HepG2 (cell line): ENCODE measurements at regions not wholly inside any gene's neighbourhood (a gene's known extent, or its start where the extent isn't known, plus 50 kb on each side); places are given as distances from the start of the nearest gene placed in this dataset.

Experiments used
- ATAC-seq: fragments of 200-7000 bp; cut with Tn5 transposase; 3 replicates; pipeline ENCODE4 v1.9.1; 2020; ENCODE audit warnings: mild to moderate bottlenecking, moderate library complexity
- BruUV-seq: library from RNA; stranded (reverse); fragments of 400-500 nt; replicated peaks from 2 replicates; lab custom pipeline; 2021; lab: Mats Ljungman, UMichigan
- CTCF ChIA-PET: fragments of 300-600 bp; formaldehyde crosslinking; extraction: SDS; loops from one replicate; lab custom pipeline; 2021; ENCODE audit warnings: low total read pairs, inconsistent platforms, low intra/inter-chr PET ratio; lab: Yijun Ruan, JAX
- POLR2A ChIA-PET: fragments of 350-600 bp; sonication (Branson Sonifier 250); formaldehyde crosslinking; loops from one replicate; lab custom pipeline; 2020; ENCODE audit warnings: antibody characterized with exemption, inconsistent platforms; lab: Yijun Ruan, JAX
- DNase-seq: peaks from one replicate; pipeline ENCODE4 v3.0.0-alpha.2; 2015; ENCODE audit warnings: low spot score
- FAIRE-seq: peaks from 3 replicates; lab custom pipeline; 2011; peaks lifted over from hg19 to GRCh38; lab: Jason Lieb, UNC
- H2AFZ ChIP-seq: one replicate; pipeline ENCODE4 v1.6.1; 2011; ENCODE audit warnings: low read length, inconsistent platforms
- H3K27ac ChIP-seq: fragments of 300-600 bp; 3 replicates; pipeline ENCODE4 v1.8.0; 2011; ENCODE audit warnings: mixed run types, mild to moderate bottlenecking, mixed read lengths, low read length, inconsistent platforms; ENCODE audit not compliant: insufficient read depth; ENCODE audit errors: extremely low read length
- H3K27me3 ChIP-seq, 2 experiments: fragments of 200-600 bp in 1 of 2; 2 replicates in 1 of 2; 3 replicates in 1 of 2; pipeline versions ENCODE4 v1.6.0 to v1.8.0; 2011; ENCODE audit warnings: low read length in 2 of 2, mild to moderate bottlenecking in 2 of 2, moderate library complexity in 2 of 2, inconsistent platforms in 1 of 2; ENCODE audit not compliant: insufficient read depth in 2 of 2, control insufficient read depth in 1 of 2
- H3K36me3 ChIP-seq, 2 experiments: fragments of 200-600 bp in 1 of 2; replicated peaks in 1 of 2; 2 replicates in 1 of 2; 3 replicates in 1 of 2; pipeline versions ENCODE4 v1.5.1 to v1.8.0; 2011; ENCODE audit warnings: low read length in 2 of 2, inconsistent platforms in 1 of 2; ENCODE audit not compliant: insufficient read depth in 2 of 2, control insufficient read depth in 1 of 2
- H3K4me1 ChIP-seq: 2 replicates; pipeline ENCODE4 v1.5.1; 2012; ENCODE audit warnings: low read length, inconsistent platforms; ENCODE audit not compliant: insufficient read depth
- H3K4me2 ChIP-seq: 2 replicates; pipeline ENCODE4 v1.6.0; 2011; ENCODE audit warnings: low read depth, low read length, inconsistent platforms
- H3K4me3 ChIP-seq, 3 experiments: fragments of 200-600 bp in 1 of 3; sonication (generic), shearing (Covaris generic) in 1 of 3; replicated peaks in 1 of 3; 2 replicates each; pipeline ENCODE4 v1.5.1; 2011 to 2016; ENCODE audit warnings: low read length in 3 of 3, inconsistent platforms in 2 of 3, low read depth in 2 of 3, mild to moderate bottlenecking in 2 of 3, control low read depth in 1 of 3, mixed read lengths in 1 of 3; ENCODE audit not compliant: insufficient read depth in 1 of 3
- H3K79me2 ChIP-seq: one replicate; pipeline ENCODE4 v1.6.1; 2011; ENCODE audit warnings: low read length, inconsistent platforms; ENCODE audit not compliant: insufficient read depth
- H3K9ac ChIP-seq: 2 replicates; pipeline ENCODE4 v1.6.0; 2011; ENCODE audit warnings: mild to moderate bottlenecking, low read depth, low read length, inconsistent platforms; ENCODE audit not compliant: insufficient read depth
- H3K9me3 ChIP-seq: 2 replicates; pipeline ENCODE4 v1.5.1; 2012; ENCODE audit warnings: mild to moderate bottlenecking, low read length
- H4K20me1 ChIP-seq: 2 replicates; pipeline ENCODE4 v1.6.0; 2011; ENCODE audit warnings: inconsistent platforms, mild to moderate bottlenecking, low read length, moderate library complexity; ENCODE audit not compliant: insufficient read depth
- HOXA9 ChIP-seq: sonication (generic); formaldehyde crosslinking; IDR thresholded peaks from 2 replicates; pipeline ENCODE4 v1.8.1; 2022; ENCODE audit warnings: missing genetic modification reagents, mild to moderate bottlenecking, moderate library complexity, borderline replicate concordance
- NFE2L2 ChIP-seq: fragments of 150-350 bp; IDR thresholded peaks from 2 replicates; pipeline ENCODE4 v1.6.1; 2014; ENCODE audit warnings: low read length
- ZNF740 ChIP-seq: sonication (generic); formaldehyde crosslinking; IDR thresholded peaks from 2 replicates; pipeline ENCODE4 v1.4.0; 2020; ENCODE audit warnings: missing genetic modification reagents
- WGBS: methylation state at CpG from one replicate; pipeline ENCODE4 v1.1.6; 2017; ENCODE audit warnings: low lambda C conversion rate; 5-methylcytosine and 5-hydroxymethylcytosine counted together
- in situ Hi-C: cut with HindIII; loops from 2 replicates; pipeline ENCODE4 v1.10.0; 2017; ENCODE audit warnings: low pct_unique_long_range_greater_than_20kb; ENCODE audit not compliant: extremely low pct_ligation_motif_present
- intact Hi-C: fragments of 100-400 bp; cut with micrococcal nuclease; formaldehyde crosslinking; loops from one replicate; pipeline ENCODE4 v1.10.0; 2022; ENCODE audit not compliant: unreplicated experiment
- TF ChIP-seq, protein P1 (sequence below): sonication (generic); formaldehyde crosslinking; IDR thresholded peaks from 2 replicates; pipeline ENCODE4 v1.8.0; 2022; ENCODE audit warnings: mild to moderate bottlenecking, missing genetic modification reagents, borderline replicate concordance
- TF ChIP-seq, protein P2 (sequence below): sonication (generic); formaldehyde crosslinking; IDR thresholded peaks from 2 replicates; pipeline ENCODE4 v1.5.0; 2020; ENCODE audit warnings: mild to moderate bottlenecking, missing genetic modification reagents, moderate library complexity

GRCh38 chr4:28760003-28760402 is 1899.4 kb downstream of the STIM2 start:
- intact Hi-C loops (no loop called here), in situ Hi-C loops (no loop called here)
- H3K9ac ChIP-seq = no peak overlapping the region
- DNase-seq = no peak
- no peak overlapping the region for H3K4me3 ChIP-seq
- no peak overlapping the region for H3K27ac ChIP-seq
- no peaks in the 10 kb centered on the region for H3K36me3 ChIP-seq
- no peak for TF ChIP-seq ZNF740 (CRISPR knock-in tag)
- TF ChIP-seq, protein P1, sequence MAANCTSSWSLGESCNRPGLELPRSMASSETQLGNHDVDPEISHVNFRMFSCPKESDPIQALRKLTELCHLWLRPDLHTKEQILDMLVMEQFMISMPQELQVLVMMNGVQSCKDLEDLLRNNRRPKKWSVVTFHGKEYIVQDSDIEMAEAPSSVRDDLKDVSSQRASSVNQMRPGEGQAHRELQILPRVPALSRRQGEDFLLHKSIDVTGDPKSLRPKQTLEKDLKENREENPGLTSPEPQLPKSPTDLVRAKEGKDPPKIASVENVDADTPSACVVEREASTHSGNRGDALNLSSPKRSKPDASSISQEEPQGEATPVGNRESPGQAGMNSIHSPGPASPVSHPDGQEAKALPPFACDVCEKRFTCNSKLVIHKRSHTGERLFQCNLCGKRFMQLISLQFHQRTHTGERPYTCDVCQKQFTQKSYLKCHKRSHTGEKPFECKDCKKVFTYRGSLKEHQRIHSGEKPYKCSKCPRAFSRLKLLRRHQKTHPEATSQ (CRISPR knock-in tag) = no peak
- TF ChIP-seq, protein P2, sequence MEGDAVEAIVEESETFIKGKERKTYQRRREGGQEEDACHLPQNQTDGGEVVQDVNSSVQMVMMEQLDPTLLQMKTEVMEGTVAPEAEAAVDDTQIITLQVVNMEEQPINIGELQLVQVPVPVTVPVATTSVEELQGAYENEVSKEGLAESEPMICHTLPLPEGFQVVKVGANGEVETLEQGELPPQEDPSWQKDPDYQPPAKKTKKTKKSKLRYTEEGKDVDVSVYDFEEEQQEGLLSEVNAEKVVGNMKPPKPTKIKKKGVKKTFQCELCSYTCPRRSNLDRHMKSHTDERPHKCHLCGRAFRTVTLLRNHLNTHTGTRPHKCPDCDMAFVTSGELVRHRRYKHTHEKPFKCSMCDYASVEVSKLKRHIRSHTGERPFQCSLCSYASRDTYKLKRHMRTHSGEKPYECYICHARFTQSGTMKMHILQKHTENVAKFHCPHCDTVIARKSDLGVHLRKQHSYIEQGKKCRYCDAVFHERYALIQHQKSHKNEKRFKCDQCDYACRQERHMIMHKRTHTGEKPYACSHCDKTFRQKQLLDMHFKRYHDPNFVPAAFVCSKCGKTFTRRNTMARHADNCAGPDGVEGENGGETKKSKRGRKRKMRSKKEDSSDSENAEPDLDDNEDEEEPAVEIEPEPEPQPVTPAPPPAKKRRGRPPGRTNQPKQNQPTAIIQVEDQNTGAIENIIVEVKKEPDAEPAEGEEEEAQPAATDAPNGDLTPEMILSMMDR (CRISPR knock-in tag) = no peak
- TF ChIP-seq NFE2L2 = peak; percentile 55; the same call in 1 of the 2 replicates
- TF ChIP-seq HOXA9 (CRISPR knock-in tag) = no peak
- no peak for ATAC-seq
- peaks cover 59% of the 10 kb centered on the region for H3K9me3 ChIP-seq
- H3K79me2 ChIP-seq = no peaks in the 10 kb centered on the region
- no peak for FAIRE-seq
- H3K4me1 ChIP-seq = no peaks in the 10 kb centered on the region
- ChIA-PET POLR2A (no interaction called here), CTCF (no interaction called here)
- no peak overlapping the region for H3K4me2 ChIP-seq
- no peak overlapping the region for H2AFZ ChIP-seq
- no peaks in the 10 kb centered on the region for H3K27me3 ChIP-seq
- no TSS peak for BruUV-seq
- WGBS = 4% methylated on average over 6 of the region's 6 CpGs
- no peaks in the 10 kb centered on the region for H4K20me1 ChIP-seq
